Stomach (tissue), 4 donors: ENCODE measurements at regions not wholly inside any gene's neighbourhood (a gene's known extent, or its start where the extent isn't known, plus 50 kb on each side); places are given as distances from the start of the nearest gene placed in this dataset.

Experiments
- EP300 ChIP-seq: sonication (generic); formaldehyde crosslinking; IDR thresholded peaks from one replicate; pipeline ENCODE4 v1.6.1; 2017; ENCODE audit warnings: antibody characterized with exemption
- POLR2A ChIP-seq, 4 donors: fragments of 450-650 bp; IDR thresholded peaks; one replicate each; pipeline ENCODE4 v1.6.1; 2016; ENCODE audit warnings: antibody characterized with exemption in 4 of 4, control low read depth in 2 of 4, mild to moderate bottlenecking in 1 of 4, moderate library complexity in 1 of 4
- POLR2AphosphoS5 ChIP-seq, 3 donors: sonication (generic); formaldehyde crosslinking; IDR thresholded peaks; one replicate each; pipeline ENCODE4 v1.6.1; 2016; ENCODE audit warnings: antibody characterized with exemption in 3 of 3
- TF ChIP-seq, protein P1 (sequence below), 7 experiments: fragments of 450-650 bp in 4 of 7; fragments of 200-600 bp in 3 of 7; sonication (generic) in 3 of 7; IDR thresholded peaks; one replicate each; pipeline ENCODE4 v1.5.1; 2016 to 2019; ENCODE audit warnings: antibody characterized with exemption in 7 of 7, control low read depth in 2 of 7, mild to moderate bottlenecking in 1 of 7

DNA sequence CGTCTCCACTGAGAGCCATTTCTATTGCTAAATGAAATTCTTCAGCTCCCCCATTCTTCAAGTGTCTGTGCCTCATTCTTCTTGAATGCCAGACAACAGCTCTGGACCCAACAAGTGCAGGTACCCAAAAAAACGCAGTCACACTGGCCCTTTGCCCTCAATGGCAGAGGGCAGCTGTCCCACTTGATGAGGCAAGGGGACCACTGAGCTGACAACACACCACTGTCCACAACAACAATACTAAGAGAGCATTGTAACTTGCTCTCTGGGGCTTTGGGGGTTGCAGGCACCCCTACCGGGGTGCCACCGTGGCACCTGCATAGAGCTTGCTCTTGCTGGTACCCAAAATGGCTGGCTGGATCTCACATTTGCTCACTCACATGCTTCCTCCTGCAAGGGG lies 827.0 kb upstream of the DDX18 start:
- TF ChIP-seq POLR2AphosphoS5 (IDR thresholded peaks at IDR 0.05) (no peak), POLR2A (IDR thresholded peaks at IDR 0.05) (no peak), EP300 (no peak)
- TF ChIP-seq, protein P1, sequence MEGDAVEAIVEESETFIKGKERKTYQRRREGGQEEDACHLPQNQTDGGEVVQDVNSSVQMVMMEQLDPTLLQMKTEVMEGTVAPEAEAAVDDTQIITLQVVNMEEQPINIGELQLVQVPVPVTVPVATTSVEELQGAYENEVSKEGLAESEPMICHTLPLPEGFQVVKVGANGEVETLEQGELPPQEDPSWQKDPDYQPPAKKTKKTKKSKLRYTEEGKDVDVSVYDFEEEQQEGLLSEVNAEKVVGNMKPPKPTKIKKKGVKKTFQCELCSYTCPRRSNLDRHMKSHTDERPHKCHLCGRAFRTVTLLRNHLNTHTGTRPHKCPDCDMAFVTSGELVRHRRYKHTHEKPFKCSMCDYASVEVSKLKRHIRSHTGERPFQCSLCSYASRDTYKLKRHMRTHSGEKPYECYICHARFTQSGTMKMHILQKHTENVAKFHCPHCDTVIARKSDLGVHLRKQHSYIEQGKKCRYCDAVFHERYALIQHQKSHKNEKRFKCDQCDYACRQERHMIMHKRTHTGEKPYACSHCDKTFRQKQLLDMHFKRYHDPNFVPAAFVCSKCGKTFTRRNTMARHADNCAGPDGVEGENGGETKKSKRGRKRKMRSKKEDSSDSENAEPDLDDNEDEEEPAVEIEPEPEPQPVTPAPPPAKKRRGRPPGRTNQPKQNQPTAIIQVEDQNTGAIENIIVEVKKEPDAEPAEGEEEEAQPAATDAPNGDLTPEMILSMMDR (IDR thresholded peaks at IDR 0.05): no peak
